CD4-positive, alpha-beta T cell treated with Interleukin-2 at 100 ng/mL for 4 hours (primary cell): ENCODE measurements at regions not wholly inside any gene's neighbourhood (a gene's known extent, or its start where the extent isn't known, plus 50 kb on each side); places are given as distances from the start of the nearest gene placed in this dataset.
"Not testable (repeated sequence)": the region's sequence is repeated elsewhere in the genome, so short reads cannot be mapped to it uniquely, and the experiment has no call there.

Source experiments
- DNase-seq: peaks from one replicate; pipeline ENCODE4 v3.0.0-alpha.2; 2020; ENCODE audit warnings: low spot score

DNA sequence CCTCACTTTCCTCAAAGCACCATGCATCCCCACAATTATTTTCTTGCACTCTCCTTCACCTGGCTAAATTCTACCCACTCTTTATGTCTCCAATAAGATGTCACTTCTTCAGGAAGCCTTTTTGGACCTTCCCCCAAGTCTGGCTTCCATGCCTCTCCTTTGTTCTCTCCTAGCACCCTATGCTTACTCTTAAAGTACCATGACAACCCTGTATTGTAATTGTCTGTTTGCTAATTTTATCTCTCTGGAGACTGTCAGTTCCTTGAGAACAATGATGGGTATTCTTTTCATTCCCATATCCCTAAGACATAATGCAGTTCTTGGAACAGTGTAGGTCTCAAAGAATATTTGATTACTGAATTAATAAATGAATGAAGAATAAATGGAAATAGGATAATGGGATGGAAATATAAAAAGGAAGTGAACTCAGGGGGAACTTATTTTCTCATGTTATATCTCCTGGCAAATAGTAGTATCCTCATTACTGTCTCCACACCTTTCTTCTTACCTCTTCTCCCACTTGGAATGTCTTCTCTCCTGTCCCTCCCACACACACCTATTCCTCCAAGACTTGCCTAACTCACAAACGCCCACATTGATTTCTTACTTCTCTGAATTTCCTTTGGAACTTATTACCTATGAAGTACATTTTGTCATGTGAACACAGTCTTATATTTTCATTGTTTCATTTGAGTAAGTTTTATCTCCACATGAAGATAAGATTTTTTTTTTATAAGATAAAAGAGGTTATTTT, 499.1 kb downstream of the NFIB start:
- DNase-seq: no peak

GRCh38 chr9:13811876-13812275, 502.1 kb downstream of the NFIB start:
- no peak for DNase-seq

DNA sequence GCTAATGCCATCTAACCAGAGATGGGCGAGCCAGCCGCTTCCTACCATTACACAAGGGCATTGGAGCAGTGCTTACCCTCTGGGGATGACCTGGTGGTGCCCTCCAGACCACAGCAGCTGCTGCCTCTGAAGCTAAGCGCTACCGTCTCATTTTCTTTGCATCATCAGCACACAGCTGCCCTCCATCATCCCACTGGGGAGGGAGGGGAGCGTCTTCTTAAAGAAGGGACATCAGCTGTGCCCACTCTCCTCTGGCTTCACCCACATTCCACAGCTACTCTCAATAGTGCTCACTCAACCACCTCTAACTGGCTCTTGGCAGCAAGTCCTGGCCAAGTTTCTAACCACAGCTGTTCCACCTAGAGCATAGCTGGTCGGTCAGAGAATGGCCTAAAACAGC, 503.4 kb downstream of the NFIB start:
- no peak for DNase-seq

DNA sequence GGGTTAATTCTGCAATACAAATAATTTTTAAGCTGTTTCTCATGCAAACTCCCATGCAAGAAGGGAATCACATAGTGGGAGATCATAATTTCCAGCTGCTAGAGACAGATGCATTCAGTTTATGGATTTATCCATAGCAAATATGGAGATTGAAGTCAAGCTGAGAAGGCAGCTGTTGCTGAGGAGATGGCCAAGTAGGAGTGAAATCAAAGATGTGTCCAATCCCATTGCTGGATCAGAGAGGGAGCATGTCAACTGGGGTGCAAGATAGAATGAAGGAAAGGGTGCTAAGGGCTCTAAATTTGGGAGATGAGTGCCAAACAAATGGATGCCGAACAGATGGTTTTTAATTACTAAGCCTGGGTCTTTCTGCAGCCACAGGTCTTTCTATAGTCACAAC, 504.5 kb downstream of the NFIB start:
- no peak for DNase-seq

DNA sequence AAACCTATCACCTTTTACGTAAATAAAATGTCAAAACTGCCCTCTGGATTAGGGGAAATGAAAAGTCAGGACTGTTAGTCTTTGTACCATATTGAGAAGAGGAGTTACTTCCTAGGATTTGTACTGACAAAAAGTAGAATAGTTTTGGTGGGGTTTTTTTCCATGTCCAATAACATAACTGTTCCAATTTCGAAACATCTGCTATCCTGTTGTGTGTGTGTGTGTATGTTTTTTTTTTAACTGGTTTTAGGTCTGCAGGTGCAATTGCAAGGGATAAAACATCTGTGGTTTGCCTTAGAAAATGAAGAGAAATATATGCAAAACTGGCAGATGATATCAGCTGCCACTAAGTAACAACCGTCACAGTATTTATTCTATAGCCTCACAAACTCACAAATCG, 506.8 kb downstream of the NFIB start:
- DNase-seq: no peak

- DNase-seq: no peak
Observed at GRCh38 chr9:13806714-13807113, 507.2 kb downstream of the NFIB start.

DNA sequence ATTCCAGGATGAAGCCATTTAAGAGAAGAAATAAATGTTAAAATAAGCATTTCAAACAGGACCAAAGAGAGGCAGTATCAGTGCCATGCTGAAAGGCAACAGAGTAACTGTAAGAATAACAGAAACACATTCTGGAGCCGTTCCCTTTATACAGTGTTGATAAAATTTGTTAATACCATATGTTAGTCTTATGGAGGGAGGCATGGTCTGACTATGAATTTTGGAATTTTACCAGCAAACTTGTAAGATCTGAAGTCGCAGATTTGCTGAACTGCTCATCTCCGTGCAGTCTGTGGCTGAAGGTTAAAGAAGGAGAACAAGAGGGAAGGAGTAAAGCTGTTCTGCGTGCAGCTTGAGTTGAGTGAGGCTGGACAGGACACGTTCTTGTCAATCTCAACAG, 508.4 kb downstream of the NFIB start:
- DNase-seq: no peak

GRCh38 chr9:13804532-13804931, 509.4 kb downstream of the NFIB start:
- no peak for DNase-seq

- DNase-seq: no peak
Observed at GRCh38 chr9:13800776-13801175, 513.2 kb downstream of the NFIB start.

- not testable (repeated sequence) for DNase-seq
Observed at GRCh38 chr9:13797701-13798100, 516.2 kb downstream of the NFIB start.

DNA sequence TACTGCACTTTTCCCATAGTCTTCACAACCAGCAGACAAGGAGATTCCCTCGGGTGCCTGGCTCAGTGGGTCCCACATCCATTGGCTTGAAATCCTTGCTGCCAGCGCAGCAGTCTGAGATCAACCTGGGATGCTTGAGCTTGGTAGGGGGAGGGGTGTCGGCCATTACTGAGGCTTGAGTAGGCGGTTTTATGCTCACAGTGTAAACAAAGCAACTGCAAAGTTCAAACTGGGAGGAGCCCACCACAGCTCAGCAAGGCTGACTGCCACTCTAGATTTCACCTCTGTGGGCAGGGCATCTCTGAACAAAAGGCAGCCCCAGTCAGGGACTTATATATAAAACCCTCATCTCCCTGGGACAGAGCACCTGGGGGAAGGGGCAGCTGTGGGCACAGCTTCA, 512.3 kb upstream of the MPDZ start:
- no peak for DNase-seq

DNA sequence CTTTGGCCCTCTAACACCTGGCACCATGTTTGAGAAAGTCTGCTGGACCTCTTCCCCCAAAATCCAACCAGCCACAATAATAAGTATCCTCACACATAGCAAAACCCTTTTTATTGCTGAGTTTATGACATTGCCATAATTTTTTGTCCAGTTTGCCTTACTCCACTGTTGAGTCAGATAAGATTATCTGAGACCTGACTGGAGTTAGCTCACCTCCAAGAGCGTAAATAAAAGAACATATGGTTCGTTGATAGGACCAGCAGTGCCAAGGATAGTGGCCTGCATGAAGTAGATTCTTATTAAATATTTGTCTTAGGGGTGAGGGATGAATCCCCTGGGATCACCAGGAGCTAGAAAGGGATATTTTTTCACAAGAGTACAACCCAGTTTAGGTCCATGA, 510.6 kb upstream of the MPDZ start:
- no peak for DNase-seq

DNA sequence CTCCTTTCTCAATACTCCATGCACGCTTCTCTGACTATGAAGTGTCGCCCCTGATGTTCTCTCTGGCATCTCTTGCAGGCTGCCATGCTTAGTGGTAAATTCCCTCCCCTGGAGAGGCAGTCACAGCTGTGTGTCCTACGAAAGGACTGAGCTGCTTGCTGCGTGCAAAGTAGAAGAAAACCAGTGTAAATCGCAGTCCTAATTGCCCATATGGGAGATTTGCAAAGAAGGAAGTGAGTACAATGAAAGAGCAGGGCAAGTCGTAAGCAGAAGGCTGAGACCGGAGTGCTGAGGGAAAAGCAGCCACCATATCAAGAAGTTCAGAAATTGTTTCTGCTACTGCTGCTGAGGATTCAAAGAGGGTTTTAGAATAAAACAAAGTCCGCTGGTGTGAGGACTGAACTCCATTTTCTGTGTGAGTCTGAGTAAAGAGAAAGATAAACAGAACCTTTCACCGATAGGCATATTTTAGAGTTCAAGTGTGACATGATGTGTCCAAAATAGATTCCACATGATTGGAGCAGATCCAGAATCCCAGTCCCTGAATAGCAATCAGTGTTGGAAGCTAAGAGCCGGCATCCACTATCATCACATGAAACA, 507.8 kb upstream of the MPDZ start:
- no peak for DNase-seq

DNA sequence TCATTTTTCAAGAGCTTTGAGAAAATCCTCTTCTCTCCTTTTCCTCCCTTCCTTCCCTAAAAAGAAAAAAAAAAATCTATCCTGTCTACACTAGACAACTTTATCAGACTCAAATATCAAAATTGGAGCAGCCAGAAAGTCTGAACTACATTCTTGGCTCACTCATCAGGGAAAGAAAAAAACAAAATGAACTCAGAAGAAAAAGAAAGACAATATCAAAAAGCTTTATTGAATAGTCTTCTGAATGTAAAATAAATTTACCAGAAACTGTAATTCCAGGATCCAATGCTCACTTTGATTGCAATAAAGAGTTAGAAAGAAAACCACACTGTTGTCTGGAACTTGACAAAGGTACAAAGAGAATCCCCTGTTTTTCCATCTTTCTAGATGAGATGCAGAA, 507.2 kb upstream of the MPDZ start:
- no peak for DNase-seq

DNA sequence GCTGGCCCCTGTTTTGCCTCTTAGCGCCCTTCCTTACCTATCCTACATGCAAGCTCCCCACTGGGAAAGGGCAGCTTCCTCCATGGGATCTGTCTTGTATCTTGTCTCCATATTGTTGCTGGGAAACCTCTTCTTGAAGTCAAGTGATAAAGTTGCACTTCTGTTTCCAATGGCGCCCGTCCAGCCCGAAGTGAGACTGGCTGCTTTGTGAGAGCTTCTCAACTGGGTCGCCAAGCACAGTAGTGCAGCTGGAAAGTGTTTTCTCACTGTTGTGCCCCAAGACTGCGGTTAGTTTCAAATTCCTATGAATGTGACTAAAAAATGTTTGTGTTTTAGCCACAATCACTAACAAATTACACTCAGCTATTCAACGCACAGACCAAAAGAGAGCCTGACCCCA, 506.6 kb upstream of the MPDZ start:
- no peak for DNase-seq

DNA sequence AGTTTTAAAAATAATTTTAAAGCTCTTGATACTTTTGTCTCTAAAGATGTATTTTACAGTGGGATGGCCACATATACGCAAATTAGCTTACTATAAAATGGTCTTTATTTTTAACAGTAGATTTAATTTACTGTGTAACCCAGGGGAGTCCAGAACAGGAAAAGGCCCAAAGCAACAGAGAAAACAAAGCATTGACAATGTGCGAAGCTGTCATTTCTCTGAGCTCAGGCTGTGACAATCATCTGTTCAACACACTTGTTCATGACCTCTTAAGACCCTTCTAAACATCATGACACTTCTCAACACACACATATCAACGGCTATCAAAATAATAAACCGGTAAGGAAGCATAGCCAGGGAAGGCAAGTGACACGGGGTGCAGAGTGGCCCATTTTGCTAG, 499.6 kb upstream of the MPDZ start:
- no peak for DNase-seq

- no peak for DNase-seq
Observed at GRCh38 chr9:13778631-13779030, 499.1 kb upstream of the MPDZ start.

- no peak for DNase-seq
Observed at GRCh38 chr9:13770956-13771355, 491.5 kb upstream of the MPDZ start.

DNA sequence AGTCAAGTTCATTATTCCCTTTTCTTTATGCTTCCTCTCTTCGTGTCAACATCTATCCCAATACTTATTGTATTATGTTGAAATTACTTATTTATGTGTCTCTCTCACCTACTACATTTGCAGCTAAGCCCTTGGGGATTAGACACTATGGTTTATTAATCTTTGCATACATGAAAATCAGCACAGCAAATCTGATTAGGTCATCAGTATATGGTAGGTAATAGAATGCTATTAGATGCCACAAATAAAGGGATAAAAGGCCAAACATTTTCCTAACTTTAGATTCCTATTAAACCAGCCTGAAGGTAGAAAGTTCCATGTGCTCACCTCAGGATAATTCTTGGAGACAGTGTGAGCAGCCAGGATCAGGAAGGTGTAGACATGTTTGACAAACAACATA, 490.1 kb upstream of the MPDZ start:
- no peak for DNase-seq

GRCh38 chr9:13769006-13769405, 489.5 kb upstream of the MPDZ start:
- no peak for DNase-seq

- DNase-seq: no peak
Observed at GRCh38 chr9:13762209-13762608, 482.7 kb upstream of the MPDZ start.

DNA sequence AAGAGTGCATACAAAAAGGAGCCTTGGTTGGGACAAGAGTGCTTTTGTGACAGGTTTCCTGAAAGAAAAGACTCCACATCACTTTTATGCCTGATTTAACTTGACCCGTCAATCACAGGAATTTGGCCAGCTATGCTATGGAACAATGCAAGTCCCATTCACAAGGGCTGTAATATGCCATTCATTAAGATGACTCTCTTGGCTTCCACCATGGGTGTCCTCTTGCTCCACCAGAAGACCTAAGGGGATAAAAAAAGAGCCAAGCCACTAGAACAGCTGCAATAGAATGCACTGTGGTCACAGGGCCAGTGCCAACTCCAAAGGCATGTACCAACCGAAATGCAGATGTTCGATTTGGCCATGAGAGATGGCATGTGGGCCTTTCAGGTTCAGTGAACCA, 480.1 kb upstream of the MPDZ start:
- no peak for DNase-seq

GRCh38 chr9:13758936-13759335, 479.4 kb upstream of the MPDZ start:
- DNase-seq: no peak

GRCh38 chr9:13756943-13757342, 477.5 kb upstream of the MPDZ start:
- DNase-seq: no peak
